ENCODE measurements at regions not wholly inside any gene's neighbourhood (a gene's known extent, or its start where the extent isn't known, plus 50 kb on each side); places are given as distances from the start of the nearest gene placed in this dataset.
A peak's percentile ranks its signal among the peaks of the same experiment; 100 is the strongest.
"Not testable (repeated sequence)": the region's sequence is repeated elsewhere in the genome, so short reads cannot be mapped to it uniquely, and the experiment has no call there.

- no peak for DNase-seq
These were observed 114.1 kb downstream of the GXYLT1 start for GRCh38 chr12:42030588-42030987.

- no peak for DNase-seq
These were observed 117.1 kb downstream of the GXYLT1 start for GRCh38 chr12:42027546-42027945.

- no peak for DNase-seq
These were observed 120.2 kb downstream of the GXYLT1 start for GRCh38 chr12:42024495-42024830.

- DNase-seq: peak; percentile 48
These were observed 120.8 kb downstream of the GXYLT1 start for GRCh38 chr12:42023733-42024494.

- not testable (repeated sequence) for DNase-seq
These were observed 122.7 kb downstream of the GXYLT1 start for GRCh38 chr12:42021937-42022336.

- no peak for DNase-seq
These were observed 123.2 kb downstream of the GXYLT1 start for GRCh38 chr12:42021469-42021868.

GRCh38 chr12:42020226-42020625 lies 124.4 kb downstream of the GXYLT1 start:
- no peak for DNase-seq

- no peak for DNase-seq
These were observed 124.9 kb downstream of the GXYLT1 start for GRCh38 chr12:42019746-42020145.

GRCh38 chr12:42017051-42017450 lies 127.6 kb downstream of the GXYLT1 start:
- DNase-seq: no peak

- DNase-seq: no peak
These were observed 129.6 kb downstream of the GXYLT1 start for GRCh38 chr12:42015051-42015461.

GRCh38 chr12:42012501-42012900 lies 132.2 kb downstream of the GXYLT1 start:
- DNase-seq: not testable (repeated sequence)

GRCh38 chr12:42010715-42011114 lies 134.0 kb downstream of the GXYLT1 start:
- no peak for DNase-seq

- DNase-seq: no peak
These were observed 134.4 kb downstream of the GXYLT1 start for GRCh38 chr12:42010257-42010656.

- DNase-seq: no peak
These were observed 135.7 kb downstream of the GXYLT1 start for GRCh38 chr12:42008996-42009395.

GRCh38 chr12:42003031-42003430 lies 141.6 kb downstream of the GXYLT1 start:
- no peak for DNase-seq

GRCh38 chr12:42002563-42002962 lies 142.1 kb downstream of the GXYLT1 start:
- no peak for DNase-seq

- no peak for DNase-seq
These were observed 146.2 kb downstream of the GXYLT1 start for GRCh38 chr12:41998436-41998835.

- no peak for DNase-seq
These were observed 151.4 kb downstream of the GXYLT1 start for GRCh38 chr12:41993283-41993682.

GRCh38 chr12:41992692-41993215 lies 151.9 kb downstream of the GXYLT1 start:
- no peak for DNase-seq

GRCh38 chr12:41992022-41992421 lies 152.7 kb downstream of the GXYLT1 start:
- no peak for DNase-seq

- no peak for DNase-seq
These were observed 156.0 kb downstream of the GXYLT1 start for GRCh38 chr12:41988715-41989114.

GRCh38 chr12:41986513-41986912 lies 158.2 kb downstream of the GXYLT1 start:
- DNase-seq: not testable (repeated sequence)

GRCh38 chr12:41983856-41984255 lies 160.8 kb downstream of the GXYLT1 start:
- DNase-seq: no peak

GRCh38 chr12:41983394-41983793 lies 161.3 kb downstream of the GXYLT1 start:
- DNase-seq: no peak

- no peak for DNase-seq
These were observed 162.9 kb downstream of the GXYLT1 start for GRCh38 chr12:41981758-41982157.
